Right lobe of liver (tissue), 6 donors: ENCODE measurements at regions not wholly inside any gene's neighbourhood (a gene's known extent, or its start where the extent isn't known, plus 50 kb on each side); places are given as distances from the start of the nearest gene placed in this dataset.

Source experiments
- ATAC-seq, 4 donors: fragments of 200-7000 bp; cut with Tn5 transposase; one replicate each; pipeline ENCODE4 v1.9.1; 2020; ENCODE audit warnings: mild to moderate bottlenecking in 4 of 4, moderate library complexity in 4 of 4
- DNase-seq, 3 donors: peaks; one replicate each; pipeline ENCODE4 v3.0.0-alpha.2; 2020
- H3K27ac ChIP-seq, 3 donors: fragments of 200-600 bp; one replicate each; pipeline ENCODE4 v1.8.0; 2022
- H3K27me3 ChIP-seq, 2 donors: fragments of 200-600 bp; one replicate each; pipeline ENCODE4 v1.8.0; 2022
- H3K36me3 ChIP-seq, 4 donors: fragments of 200-600 bp; sonication (generic) in 1 of 4; one replicate each; pipeline versions ENCODE4 v1.5.1 to v1.8.0; 2017 to 2022; ENCODE audit warnings: control low read depth in 1 of 4
- H3K4me1 ChIP-seq, 4 donors: fragments of 200-600 bp; sonication (generic) in 1 of 4; one replicate each; pipeline versions ENCODE4 v1.5.1 to v1.8.0; 2017 to 2022; ENCODE audit warnings: control low read depth in 1 of 4
- H3K4me3 ChIP-seq, 3 donors: fragments of 200-600 bp; one replicate each; pipeline ENCODE4 v1.8.0; 2022
- H3K9me3 ChIP-seq, 4 donors: fragments of 200-600 bp; sonication (generic) in 1 of 4; one replicate each; pipeline versions ENCODE4 v1.5.1 to v1.8.0; 2017 to 2022; ENCODE audit warnings: control low read depth in 1 of 4
- POLR2A ChIP-seq: fragments of 450-650 bp; IDR thresholded peaks from one replicate; pipeline ENCODE4 v1.6.1; 2017; ENCODE audit warnings: antibody characterized with exemption, mild to moderate bottlenecking
- WGBS: methylation state at CpG from one replicate; pipeline ENCODE4 v1.1.6; 2018; ENCODE audit warnings: low coverage, low lambda C conversion rate; ENCODE audit not compliant: insufficient coverage; ENCODE audit errors: missing lambda C conversion rate; 5-methylcytosine and 5-hydroxymethylcytosine counted together
- intact Hi-C, 2 donors: fragments of 100-400 bp; cut with DNase I; formaldehyde crosslinking; loops; one replicate each; pipeline versions ENCODE4 v1.11.2 to v1.14.1; 2022
- TF ChIP-seq, protein P1 (sequence below), 4 donors: fragments of 200-600 bp in 3 of 4; fragments of 450-650 bp in 1 of 4; IDR thresholded peaks; one replicate each; pipeline versions ENCODE4 v1.5.1 to v1.8.0; 2016 to 2022; ENCODE audit warnings: antibody characterized with exemption in 4 of 4, mild to moderate bottlenecking in 2 of 4
- donor health status: DM: no; HTN: yes; CAD: no.
- donor health status: DM: no; HTN: no; CAD: no.
- donor health status: DM: no; HTN: no; CAD: no.
- donor health status: DM: no; HTN: yes; CAD: no.
- donor health status: DM: no; HTN: yes; CAD: no.

DNA sequence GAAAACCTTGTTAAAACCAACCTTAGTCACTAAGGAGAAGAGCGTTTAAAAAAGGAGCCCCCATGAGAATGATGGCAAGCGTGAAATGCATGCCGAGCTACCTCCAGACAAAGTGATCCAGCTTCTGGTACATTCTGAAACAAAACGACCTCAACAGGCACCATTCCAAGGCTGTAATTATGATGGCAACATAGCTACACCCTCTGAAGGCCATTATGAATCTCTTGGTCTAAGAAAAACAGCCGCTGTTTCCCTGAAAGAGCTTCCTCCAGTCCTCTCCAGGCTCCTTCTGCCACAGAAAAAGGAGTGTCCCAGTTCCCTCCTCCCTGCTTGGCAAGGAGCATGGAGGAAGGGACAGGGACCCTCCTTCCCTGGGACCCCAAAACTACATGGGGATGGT lies 50.0 kb upstream of the ABLIM1 start:
- H3K27me3 ChIP-seq: no peaks in the 10 kb centered on the region
- H3K36me3 ChIP-seq: no peaks in the 10 kb centered on the region
- DNase-seq (no peak), ATAC-seq (no peak)
- no peaks in the 10 kb centered on the region for H3K9me3 ChIP-seq
- 68% methylated on average over 3 of the region's 5 CpGs for WGBS
- H3K4me3 ChIP-seq: no peak overlapping the region
- no peak overlapping the region for H3K27ac ChIP-seq
- intact Hi-C loops: no loop called here
- no peaks in the 10 kb centered on the region for H3K4me1 ChIP-seq
- TF ChIP-seq POLR2A: no peak
- TF ChIP-seq, protein P1, sequence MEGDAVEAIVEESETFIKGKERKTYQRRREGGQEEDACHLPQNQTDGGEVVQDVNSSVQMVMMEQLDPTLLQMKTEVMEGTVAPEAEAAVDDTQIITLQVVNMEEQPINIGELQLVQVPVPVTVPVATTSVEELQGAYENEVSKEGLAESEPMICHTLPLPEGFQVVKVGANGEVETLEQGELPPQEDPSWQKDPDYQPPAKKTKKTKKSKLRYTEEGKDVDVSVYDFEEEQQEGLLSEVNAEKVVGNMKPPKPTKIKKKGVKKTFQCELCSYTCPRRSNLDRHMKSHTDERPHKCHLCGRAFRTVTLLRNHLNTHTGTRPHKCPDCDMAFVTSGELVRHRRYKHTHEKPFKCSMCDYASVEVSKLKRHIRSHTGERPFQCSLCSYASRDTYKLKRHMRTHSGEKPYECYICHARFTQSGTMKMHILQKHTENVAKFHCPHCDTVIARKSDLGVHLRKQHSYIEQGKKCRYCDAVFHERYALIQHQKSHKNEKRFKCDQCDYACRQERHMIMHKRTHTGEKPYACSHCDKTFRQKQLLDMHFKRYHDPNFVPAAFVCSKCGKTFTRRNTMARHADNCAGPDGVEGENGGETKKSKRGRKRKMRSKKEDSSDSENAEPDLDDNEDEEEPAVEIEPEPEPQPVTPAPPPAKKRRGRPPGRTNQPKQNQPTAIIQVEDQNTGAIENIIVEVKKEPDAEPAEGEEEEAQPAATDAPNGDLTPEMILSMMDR (IDR thresholded peaks at IDR 0.05): no peak

DNA sequence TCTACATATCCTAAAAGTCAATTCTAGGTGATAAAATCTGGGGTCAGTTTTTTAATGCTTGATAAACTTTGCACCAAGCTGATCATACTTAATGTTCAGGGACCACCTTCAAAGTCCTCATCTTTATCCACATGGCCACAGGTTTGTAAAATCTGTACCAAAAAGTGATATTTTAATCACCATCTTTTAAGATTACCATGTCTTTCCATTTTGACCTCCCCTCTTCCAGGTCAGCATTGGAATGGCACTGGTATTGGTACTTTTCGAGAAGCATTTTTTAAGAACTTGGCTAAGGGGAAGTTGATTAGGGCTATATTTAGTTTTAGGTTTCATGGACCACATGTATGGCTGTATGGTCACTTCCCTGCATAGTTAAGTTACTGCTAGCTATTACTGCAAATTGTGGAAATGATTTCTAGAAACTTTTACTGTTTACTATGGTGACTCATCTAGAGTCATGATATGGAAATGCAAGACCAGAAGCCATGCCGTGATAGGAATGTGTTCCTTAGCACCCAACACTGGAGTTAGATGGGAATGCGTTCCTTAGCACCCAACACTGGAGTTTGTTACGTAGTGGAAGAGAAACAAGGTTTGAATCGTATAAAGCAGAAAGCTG lies 50.8 kb upstream of the ABLIM1 start:
- H3K4me1 ChIP-seq: no peaks in the 10 kb centered on the region
- H3K4me3 ChIP-seq: no peak overlapping the region
- 77% methylated on average over 4 of the region's 5 CpGs for WGBS
- no peaks in the 10 kb centered on the region for H3K36me3 ChIP-seq
- intact Hi-C loops: no loop called here
- no peak overlapping the region for H3K27ac ChIP-seq
- peak in 1 of 4 donors; percentile 48 for ATAC-seq
- no peak for DNase-seq
- TF ChIP-seq POLR2A: no peak
- TF ChIP-seq, protein P1 (IDR thresholded peaks at IDR 0.05): no peak
- no peaks in the 10 kb centered on the region for H3K27me3 ChIP-seq
- H3K9me3 ChIP-seq: no peaks in the 10 kb centered on the region

DNA sequence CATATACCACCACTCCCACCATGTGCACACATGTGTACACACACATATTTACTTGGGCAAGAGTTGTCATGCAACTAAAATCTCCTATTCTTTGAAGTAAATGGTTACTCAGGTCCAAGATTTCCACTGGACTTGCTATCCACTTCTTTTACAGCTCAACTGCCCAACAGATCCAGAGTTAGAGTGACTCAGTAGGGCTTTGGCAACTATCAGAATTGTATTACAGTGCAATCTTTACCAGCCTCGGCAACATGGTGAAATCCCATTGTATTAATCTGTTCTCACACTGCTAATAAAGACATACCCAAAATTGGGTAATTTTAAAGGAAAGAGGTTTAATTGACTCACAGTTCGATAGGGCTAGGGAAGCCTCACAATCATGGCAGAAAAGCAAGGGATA lies 51.9 kb upstream of the ABLIM1 start:
- no peaks in the 10 kb centered on the region for H3K27me3 ChIP-seq
- TF ChIP-seq, protein P1 (IDR thresholded peaks at IDR 0.05): no peak
- TF ChIP-seq POLR2A: no peak
- H3K27ac ChIP-seq: no peak overlapping the region
- no peaks in the 10 kb centered on the region for H3K9me3 ChIP-seq
- H3K4me1 ChIP-seq: no peaks in the 10 kb centered on the region
- WGBS: 81% methylated on average over 2 of the region's 2 CpGs
- no peak overlapping the region for H3K4me3 ChIP-seq
- DNase-seq (no peak), ATAC-seq (no peak)
- intact Hi-C loops: no loop called here
- H3K36me3 ChIP-seq: no peaks in the 10 kb centered on the region

DNA sequence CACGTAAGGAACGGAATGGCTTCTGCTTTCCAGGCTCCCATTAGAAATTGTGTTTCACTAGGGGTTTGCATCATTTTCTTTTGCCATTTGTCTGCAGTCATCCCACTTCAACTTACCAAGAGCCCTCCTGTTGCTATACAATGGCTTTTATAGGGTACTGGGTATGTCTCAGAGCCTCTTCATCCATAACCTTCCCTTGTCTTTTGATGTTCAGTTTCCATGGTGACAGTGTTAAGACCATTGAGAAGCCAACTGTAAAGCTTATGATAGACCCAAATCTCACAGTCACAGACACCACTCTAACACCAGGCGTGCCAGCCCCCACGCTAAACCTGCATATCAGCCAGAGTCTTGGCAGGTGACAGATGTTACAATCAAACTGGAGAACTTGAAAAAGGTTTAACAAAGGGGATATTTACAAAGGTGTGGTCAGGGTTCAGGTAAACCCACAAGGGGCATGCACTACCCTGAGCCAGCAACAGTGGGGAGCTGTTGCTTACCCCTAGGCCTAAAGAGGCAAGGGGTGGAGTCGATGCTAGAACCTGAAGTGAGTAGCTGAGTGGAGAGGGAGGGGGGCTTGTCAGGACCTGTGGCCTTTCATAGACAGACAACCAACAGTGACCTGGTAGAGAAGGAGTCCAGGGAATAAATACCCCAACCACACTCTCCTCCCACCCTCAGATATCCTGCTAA lies 53.2 kb upstream of the ABLIM1 start:
- H3K4me1 ChIP-seq: no peaks in the 10 kb centered on the region
- TF ChIP-seq POLR2A: no peak
- TF ChIP-seq, protein P1 (IDR thresholded peaks at IDR 0.05): no peak
- intact Hi-C loops: no loop called here
- no peak for DNase-seq
- no peak overlapping the region for H3K4me3 ChIP-seq
- 99% methylated on average over 4 of the region's 5 CpGs for WGBS
- no peak overlapping the region for H3K27ac ChIP-seq
- H3K27me3 ChIP-seq: no peaks in the 10 kb centered on the region
- no peaks in the 10 kb centered on the region for H3K9me3 ChIP-seq
- no peaks in the 10 kb centered on the region for H3K36me3 ChIP-seq
- no peak for ATAC-seq
